ENCODE measurements at regions not wholly inside any gene's neighbourhood (a gene's known extent, or its start where the extent isn't known, plus 50 kb on each side); places are given as distances from the start of the nearest gene placed in this dataset.
A peak's percentile ranks its signal among the peaks of the same experiment; 100 is the strongest.

DNA sequence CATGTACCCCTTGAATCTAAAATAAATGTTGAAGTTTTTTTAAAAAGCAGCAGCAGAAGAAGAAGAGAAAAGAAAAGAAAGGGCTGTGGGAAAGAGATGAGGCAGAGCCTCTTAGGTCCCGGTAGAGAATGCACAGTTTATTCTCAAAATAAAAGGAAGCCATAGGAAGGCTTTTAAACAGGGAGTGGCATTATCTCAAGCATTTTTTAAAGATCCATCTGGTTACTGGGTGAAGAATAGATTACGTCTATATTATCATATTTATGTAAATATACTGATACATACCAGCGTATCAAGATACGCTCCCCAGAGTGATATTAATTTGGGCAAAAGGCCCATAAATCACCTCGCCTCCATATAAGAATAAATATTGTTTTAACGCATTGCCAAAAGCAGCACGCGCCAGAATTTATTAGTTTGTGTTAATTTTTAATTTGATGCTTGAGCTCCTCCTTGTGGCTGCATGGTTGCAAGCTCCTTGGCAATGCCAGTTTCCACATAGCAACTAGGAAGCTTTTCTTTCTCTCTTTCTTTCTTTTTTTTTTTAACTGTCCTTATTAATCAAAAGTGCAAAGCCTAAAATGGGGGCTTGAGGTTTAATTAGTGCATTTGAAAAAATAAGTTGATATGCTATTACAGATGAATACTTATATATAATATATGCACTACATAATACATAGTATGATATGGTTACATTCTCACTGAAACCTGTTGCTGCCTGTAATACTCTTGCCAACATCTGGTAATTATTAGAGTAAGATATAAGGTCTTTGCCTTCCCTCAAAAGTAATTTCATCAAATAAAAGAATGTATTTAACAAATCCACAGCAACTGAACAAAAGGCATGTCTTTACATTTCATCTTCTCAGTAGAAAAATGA, 242.8 kb upstream of the UBE2E2 start:
- Histone ChIP-seq H3K4me3 (ENCODE audit: low read depth, low read length, poor library complexity, severe bottlenecking) (no peak overlapping the region), H3K9me3 (ENCODE audit: low read depth, low read length, poor library complexity, severe bottlenecking) (no peaks in the 10 kb centered on the region), H3K4me1 (ENCODE audit: insufficient read depth, low read length, poor library complexity, severe bottlenecking) (no peaks in the 10 kb centered on the region), H3K36me3 (ENCODE audit: insufficient read depth, low read length, poor library complexity, severe bottlenecking) (no peaks in the 10 kb centered on the region), H3K27me3 (replicated peaks; ENCODE audit: insufficient read depth, low read depth, low read length, poor library complexity) (no peaks in the 10 kb centered on the region), H3K27ac (ENCODE audit: low read depth, low read length, poor library complexity, severe bottlenecking) (no peak overlapping the region)
- TF ChIP-seq EZH2 (IDR thresholded peaks at IDR 0.05; ENCODE audit: borderline replicate concordance, low read depth, low read length, poor library complexity, severe bottlenecking) (no peak), CTCF (conservative IDR thresholded peaks at IDR 0.05; ENCODE audit: low read depth, low read length) (peak; percentile 68)
- BruUV-seq (replicated peaks) = no TSS peak
- DNase-seq (ENCODE audit: low spot score) = peak; percentile 34
- intact Hi-C loops (cut with micrococcal nuclease; ENCODE audit: unreplicated experiment) = no loop called here
- ChIA-PET POLR2A (ENCODE audit: low non-redundant PET) (no interaction called here), CTCF (interaction anchor here (0.7 kb wide), 1 partner anchor 256 kb away, joined by 4 read pairs; no protein-coding TSS in a partner anchor)

DNA sequence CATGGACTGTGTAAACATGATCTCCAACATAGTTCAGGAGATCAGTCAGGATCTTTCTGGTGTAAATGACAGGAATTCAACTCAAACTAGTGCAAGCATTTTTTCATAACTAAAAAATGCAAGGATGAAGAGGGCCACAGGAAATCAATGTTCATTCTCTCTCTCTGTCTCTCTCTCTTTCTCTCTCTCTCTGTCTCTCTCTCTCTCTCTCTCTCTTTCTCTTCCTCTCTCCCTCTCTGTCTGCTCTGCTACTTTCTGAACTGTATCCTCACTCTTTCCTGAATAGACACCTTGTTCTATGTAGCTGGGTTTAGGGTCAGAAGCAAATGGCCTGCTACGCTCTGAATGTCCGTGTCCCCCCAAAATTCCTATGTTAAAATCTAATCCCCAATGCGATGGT, 240.9 kb upstream of the UBE2E2 start:
- ChIA-PET POLR2A (ENCODE audit: low non-redundant PET) (no interaction called here), CTCF (no interaction called here)
- H3K9me3 ChIP-seq (ENCODE audit: low read depth, low read length, poor library complexity, severe bottlenecking) = no peaks in the 10 kb centered on the region
- no peaks in the 10 kb centered on the region for H3K36me3 ChIP-seq (ENCODE audit: insufficient read depth, low read length, poor library complexity, severe bottlenecking)
- no peaks in the 10 kb centered on the region for H3K27me3 ChIP-seq (replicated peaks; ENCODE audit: insufficient read depth, low read depth, low read length, poor library complexity)
- TF ChIP-seq CTCF (conservative IDR thresholded peaks at IDR 0.05; ENCODE audit: low read depth, low read length) (no peak), EZH2 (IDR thresholded peaks at IDR 0.05; ENCODE audit: borderline replicate concordance, low read depth, low read length, poor library complexity, severe bottlenecking) (no peak)
- H3K4me1 ChIP-seq (ENCODE audit: insufficient read depth, low read length, poor library complexity, severe bottlenecking) = no peaks in the 10 kb centered on the region
- intact Hi-C loops (cut with micrococcal nuclease; ENCODE audit: unreplicated experiment) = no loop called here
- DNase-seq (ENCODE audit: low spot score) = no peak
- no peak overlapping the region for H3K27ac ChIP-seq (ENCODE audit: low read depth, low read length, poor library complexity, severe bottlenecking)
- H3K4me3 ChIP-seq (ENCODE audit: low read depth, low read length, poor library complexity, severe bottlenecking) = no peak overlapping the region
- no TSS peak for BruUV-seq (replicated peaks)

DNA sequence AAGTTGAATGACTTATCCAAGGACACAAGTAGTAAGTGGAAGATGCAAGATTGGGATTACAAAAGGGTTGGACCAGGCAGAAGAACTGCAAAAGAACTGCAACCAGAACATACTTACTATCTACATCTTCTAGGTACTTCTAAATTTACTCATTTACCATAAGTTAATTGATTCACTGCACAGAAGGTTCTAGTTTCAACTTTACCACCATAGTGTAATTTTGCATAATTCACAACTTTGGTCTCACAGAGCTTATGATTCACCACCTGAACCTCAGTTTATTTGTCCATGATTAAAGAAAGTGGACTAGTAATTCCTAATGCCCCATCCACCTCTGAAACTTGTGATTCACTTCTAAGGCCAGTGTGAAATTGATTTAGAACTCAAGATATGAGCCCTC, 236.8 kb upstream of the UBE2E2 start:
- H3K9me3 ChIP-seq (ENCODE audit: low read depth, low read length, poor library complexity, severe bottlenecking) = no peaks in the 10 kb centered on the region
- H3K36me3 ChIP-seq (ENCODE audit: insufficient read depth, low read length, poor library complexity, severe bottlenecking) = no peaks in the 10 kb centered on the region
- no TSS peak for BruUV-seq (replicated peaks)
- CTCF ChIA-PET = no interaction called here
- H3K27ac ChIP-seq (ENCODE audit: low read depth, low read length, poor library complexity, severe bottlenecking) = no peak overlapping the region
- POLR2A ChIA-PET (ENCODE audit: low non-redundant PET) = no interaction called here
- DNase-seq (ENCODE audit: low spot score) = no peak
- intact Hi-C loops (cut with micrococcal nuclease; ENCODE audit: unreplicated experiment) = no loop called here
- TF ChIP-seq EZH2 (IDR thresholded peaks at IDR 0.05; ENCODE audit: borderline replicate concordance, low read depth, low read length, poor library complexity, severe bottlenecking) (no peak), CTCF (conservative IDR thresholded peaks at IDR 0.05; ENCODE audit: low read depth, low read length) (no peak)
- H3K4me3 ChIP-seq (ENCODE audit: low read depth, low read length, poor library complexity, severe bottlenecking) = no peak overlapping the region
- H3K27me3 ChIP-seq (replicated peaks; ENCODE audit: insufficient read depth, low read depth, low read length, poor library complexity) = no peaks in the 10 kb centered on the region
- H3K4me1 ChIP-seq (ENCODE audit: insufficient read depth, low read length, poor library complexity, severe bottlenecking) = no peaks in the 10 kb centered on the region
